ENCODE measurements at regions not wholly inside any gene's neighbourhood (a gene's known extent, or its start where the extent isn't known, plus 50 kb on each side); places are given as distances from the start of the nearest gene placed in this dataset.

GRCh38 chr3:13932578-13933295, 52.9 kb upstream of the WNT7A start:
- POLR2A ChIA-PET: no interaction called here
- H3K36me3 ChIP-seq (ENCODE audit: control insufficient read depth, insufficient read depth, low read length): no peaks in the 10 kb centered on the region
- DNase-seq (ENCODE audit: low read depth, low spot score) (no peak), ATAC-seq (no peak)
- no peak overlapping the region for H3K27ac ChIP-seq (ENCODE audit: low read length)
- H3K27me3 ChIP-seq (ENCODE audit: control insufficient read depth, insufficient read depth, low read length): no peaks in the 10 kb centered on the region; the same call in 1 of the 2 replicates
- CTCF ChIA-PET: no interaction called here
- TF ChIP-seq SIN3A (IDR thresholded peaks at IDR 0.05; ENCODE audit: borderline replicate concordance, insufficient read depth, low read depth, low read length) (no peak), TCF7L2 (IDR thresholded peaks at IDR 0.05; ENCODE audit: low read depth, low read length) (no peak), POLR2AphosphoS5 (IDR thresholded peaks at IDR 0.05; ENCODE audit: low read depth, low read length) (no peak), REST (IDR thresholded peaks at IDR 0.05; ENCODE audit: insufficient read depth in 1 of 2, low read depth in 2 of 2, low read length in 1 of 2) (no peak), CTCF (IDR thresholded peaks at IDR 0.05) (no peak)
- intact Hi-C loops (cut with micrococcal nuclease; ENCODE audit: unreplicated experiment): no loop called here
- no peaks in the 10 kb centered on the region for H3K9me3 ChIP-seq (ENCODE audit: control insufficient read depth, insufficient read depth, low read depth, low read length)
- no TSS peak for BruUV-seq (replicated peaks)
- in situ Hi-C loops (cut with HindIII; ENCODE audit: low pct_unique_long_range_greater_than_20kb, low sequenced_read_pairs): no loop called here
- no peaks in the 10 kb centered on the region for H3K4me1 ChIP-seq (ENCODE audit: control insufficient read depth, insufficient read depth, low read length)
- no peak overlapping the region for H3K4me3 ChIP-seq (ENCODE audit: low read depth in 2 of 2, low read length in 2 of 2)

- Histone ChIP-seq H3K4me3 (ENCODE audit: low read depth in 2 of 2, low read length in 2 of 2) (no peak overlapping the region), H3K4me1 (ENCODE audit: control insufficient read depth, insufficient read depth, low read length) (no peaks in the 10 kb centered on the region), H3K9me3 (ENCODE audit: control insufficient read depth, insufficient read depth, low read depth, low read length) (no peaks in the 10 kb centered on the region), H3K27ac (ENCODE audit: low read length) (no peak overlapping the region), H3K36me3 (ENCODE audit: control insufficient read depth, insufficient read depth, low read length) (no peaks in the 10 kb centered on the region), H3K27me3 (ENCODE audit: control insufficient read depth, insufficient read depth, low read length) (no peaks in the 10 kb centered on the region; the same call in 1 of the 2 replicates)
- in situ Hi-C loops (cut with HindIII; ENCODE audit: low pct_unique_long_range_greater_than_20kb, low sequenced_read_pairs): no loop called here
- BruUV-seq (replicated peaks): no TSS peak
- CTCF ChIA-PET: no interaction called here
- DNase-seq (ENCODE audit: low read depth, low spot score) (no peak), ATAC-seq (no peak)
- POLR2A ChIA-PET: no interaction called here
- TF ChIP-seq CTCF (IDR thresholded peaks at IDR 0.05) (no peak), SIN3A (IDR thresholded peaks at IDR 0.05; ENCODE audit: borderline replicate concordance, insufficient read depth, low read depth, low read length) (no peak), TCF7L2 (IDR thresholded peaks at IDR 0.05; ENCODE audit: low read depth, low read length) (no peak), POLR2AphosphoS5 (IDR thresholded peaks at IDR 0.05; ENCODE audit: low read depth, low read length) (no peak), REST (IDR thresholded peaks at IDR 0.05; ENCODE audit: insufficient read depth in 1 of 2, low read depth in 2 of 2, low read length in 1 of 2) (no peak)
- intact Hi-C loops (cut with micrococcal nuclease; ENCODE audit: unreplicated experiment): no loop called here
Measured at GRCh38 chr3:13931172-13931571, 51.3 kb upstream of the WNT7A start.

Data from Panc1 (cell line).